Upper lobe of left lung (tissue), 6 donors: ENCODE measurements at regions not wholly inside any gene's neighbourhood (a gene's known extent, or its start where the extent isn't known, plus 50 kb on each side); places are given as distances from the start of the nearest gene placed in this dataset.

Experiments used
- ATAC-seq, 2 donors: fragments of 200-7000 bp; cut with Tn5 transposase; one replicate each; pipeline ENCODE4 v1.9.1; 2022; ENCODE audit warnings: mild to moderate bottlenecking in 2 of 2, moderate library complexity in 2 of 2; ENCODE audit not compliant: low FRiP score in 2 of 2
- DNase-seq, 2 donors: peaks; one replicate each; pipeline ENCODE4 v3.0.0-alpha.2; 2019 to 2020
- H3K27ac ChIP-seq, 4 donors: fragments of 200-600 bp; sonication (generic); one replicate each; pipeline ENCODE4 v1.5.1; 2016 to 2019
- H3K27me3 ChIP-seq, 4 donors: fragments of 200-600 bp; sonication (generic); one replicate each; pipeline ENCODE4 v1.5.1; 2017 to 2019
- H3K36me3 ChIP-seq, 4 donors: fragments of 200-600 bp; sonication (generic); one replicate each; pipeline ENCODE4 v1.5.1; 2016 to 2019
- H3K4me1 ChIP-seq, 4 donors: fragments of 200-600 bp; sonication (generic); one replicate each; pipeline ENCODE4 v1.5.1; 2018 to 2019
- H3K4me3 ChIP-seq, 4 donors: fragments of 200-600 bp; sonication (generic); one replicate each; pipeline ENCODE4 v1.5.1; 2017 to 2019; ENCODE audit warnings: mild to moderate bottlenecking in 2 of 4, moderate library complexity in 1 of 4
- H3K9me3 ChIP-seq, 4 donors: fragments of 200-600 bp; sonication (generic); one replicate each; pipeline ENCODE4 v1.5.1; 2018 to 2019
- CTCF ChIP-seq, 6 experiments: fragments of 450-650 bp in 4 of 6; fragments of 200-600 bp in 2 of 6; sonication (generic) in 2 of 6; IDR thresholded peaks; one replicate each; pipeline ENCODE4 v1.5.1; 2016 to 2019; ENCODE audit warnings: antibody characterized with exemption in 6 of 6
- EP300 ChIP-seq, 4 donors: sonication (generic); formaldehyde crosslinking; IDR thresholded peaks; one replicate each; pipeline ENCODE4 v1.5.1; 2017; ENCODE audit warnings: antibody characterized with exemption in 4 of 4, control low read depth in 2 of 4
- POLR2A ChIP-seq, 4 donors: fragments of 450-650 bp; IDR thresholded peaks; one replicate each; pipeline ENCODE4 v1.5.1; 2016 to 2017; ENCODE audit warnings: antibody characterized with exemption in 4 of 4, mild to moderate bottlenecking in 2 of 4
- POLR2AphosphoS5 ChIP-seq, 2 donors: sonication (generic); formaldehyde crosslinking; IDR thresholded peaks; one replicate each; pipeline ENCODE4 v1.5.1; 2017; ENCODE audit warnings: antibody characterized with exemption in 2 of 2
- WGBS, 2 donors: methylation state at CpG; one replicate each; pipeline ENCODE4 v1.1.5; 2017 to 2018; 5-methylcytosine and 5-hydroxymethylcytosine counted together
- donor health status: DM: no; HTN: no; CAD: no; lungs with moderate emphysema.
- donor health status: DM: no; HTN: yes; CAD: no; lungs with severe emphysema.

- no peak for ATAC-seq
- no peak for DNase-seq
- no peak overlapping the region for H3K27ac ChIP-seq
- H3K9me3 ChIP-seq = peaks cover 0 to 3% (median 2%) of the 10 kb centered on the region in 4 donors
- TF ChIP-seq EP300 (IDR thresholded peaks at IDR 0.05) (no peak), POLR2AphosphoS5 (IDR thresholded peaks at IDR 0.05) (no peak), POLR2A (IDR thresholded peaks at IDR 0.05) (no peak), CTCF (IDR thresholded peaks at IDR 0.05) (no peak)
- no peaks in the 10 kb centered on the region for H3K36me3 ChIP-seq
- whole genome bisulfite sequencing, 2 donors = 90 to 100% methylated on average over 2 of the region's 2 CpGs
- no peak overlapping the region for H3K4me3 ChIP-seq
- peaks cover 0 to 6% (median 3%) of the 10 kb centered on the region in 4 donors for H3K4me1 ChIP-seq
- peaks cover 0 to 5% (median 0%) of the 10 kb centered on the region in 4 donors for H3K27me3 ChIP-seq
These were observed 462.9 kb upstream of the ASIC2 start for GRCh38 chr17:33756021-33756420.

GRCh38 chr17:33765871-33766270, 472.8 kb upstream of the ASIC2 start:
- no peaks in the 10 kb centered on the region for H3K27me3 ChIP-seq
- no peak overlapping the region for H3K27ac ChIP-seq
- no peak for TF ChIP-seq EP300 (IDR thresholded peaks at IDR 0.05)
- TF ChIP-seq CTCF (IDR thresholded peaks at IDR 0.05) = no peak
- TF ChIP-seq POLR2A (IDR thresholded peaks at IDR 0.05) = no peak
- TF ChIP-seq POLR2AphosphoS5 (IDR thresholded peaks at IDR 0.05) = no peak
- ATAC-seq (no peak), DNase-seq (no peak)
- 91 to 94% methylated on average over 1 of the region's 1 CpG for WGBS, 2 donors
- no peaks in the 10 kb centered on the region for H3K9me3 ChIP-seq
- H3K4me1 ChIP-seq = no peaks in the 10 kb centered on the region
- H3K36me3 ChIP-seq = no peaks in the 10 kb centered on the region
- H3K4me3 ChIP-seq = no peak overlapping the region

- H3K27me3 ChIP-seq = no peaks in the 10 kb centered on the region
- TF ChIP-seq EP300 (IDR thresholded peaks at IDR 0.05) (no peak), POLR2A (IDR thresholded peaks at IDR 0.05) (no peak), POLR2AphosphoS5 (IDR thresholded peaks at IDR 0.05) (no peak), CTCF (IDR thresholded peaks at IDR 0.05) (no peak)
- H3K4me3 ChIP-seq = no peak overlapping the region
- no peaks in the 10 kb centered on the region for H3K36me3 ChIP-seq
- ATAC-seq (no peak), DNase-seq (no peak)
- WGBS, 2 donors = 52 to 64% methylated on average over 3 of the region's 3 CpGs
- H3K9me3 ChIP-seq = no peaks in the 10 kb centered on the region
- H3K4me1 ChIP-seq = no peaks in the 10 kb centered on the region
- no peak overlapping the region for H3K27ac ChIP-seq
These were observed 473.6 kb upstream of the ASIC2 start for GRCh38 chr17:33766721-33767120.

GRCh38 chr17:33769066-33769465, 476.0 kb upstream of the ASIC2 start:
- Histone ChIP-seq H3K36me3 (no peaks in the 10 kb centered on the region), H3K9me3 (no peaks in the 10 kb centered on the region), H3K27ac (no peak overlapping the region), H3K4me1 (no peaks in the 10 kb centered on the region), H3K4me3 (no peak overlapping the region), H3K27me3 (no peaks in the 10 kb centered on the region)
- DNase-seq (no peak), ATAC-seq (no peak)
- TF ChIP-seq EP300 (IDR thresholded peaks at IDR 0.05) (no peak), POLR2A (IDR thresholded peaks at IDR 0.05) (no peak), CTCF (IDR thresholded peaks at IDR 0.05) (no peak), POLR2AphosphoS5 (IDR thresholded peaks at IDR 0.05) (no peak)
- 76 to 91% methylated on average over 4 of the region's 4 CpGs for WGBS, 2 donors

- TF ChIP-seq POLR2AphosphoS5 (IDR thresholded peaks at IDR 0.05) (no peak), POLR2A (IDR thresholded peaks at IDR 0.05) (no peak), CTCF (IDR thresholded peaks at IDR 0.05) (no peak), EP300 (IDR thresholded peaks at IDR 0.05) (no peak)
- H3K27me3 ChIP-seq = no peaks in the 10 kb centered on the region
- no peak overlapping the region for H3K27ac ChIP-seq
- WGBS, 2 donors = 82 to 91% methylated on average over 4 of the region's 4 CpGs
- no peaks in the 10 kb centered on the region for H3K36me3 ChIP-seq
- H3K9me3 ChIP-seq = no peaks in the 10 kb centered on the region
- H3K4me3 ChIP-seq = no peak overlapping the region
- H3K4me1 ChIP-seq = no peaks in the 10 kb centered on the region
- DNase-seq (peak in 1 of 2 donors; percentile 17), ATAC-seq (no peak)
These were observed 478.8 kb upstream of the CCL2 start for GRCh38 chr17:33776304-33776703.
